ENCODE measurements at regions not wholly inside any gene's neighbourhood (a gene's known extent, or its start where the extent isn't known, plus 50 kb on each side); places are given as distances from the start of the nearest gene placed in this dataset.
"Not testable (repeated sequence)": the region's sequence is repeated elsewhere in the genome, so short reads cannot be mapped to it uniquely, and the experiment has no call there.

GRCh38 chr20:40634891-40635290 is 54.1 kb downstream of the MAFB start:
- no peak for DNase-seq (ENCODE audit: extremely low read depth, low read depth, low spot score)

GRCh38 chr20:40633123-40633850 is 55.7 kb downstream of the MAFB start:
- DNase-seq (ENCODE audit: extremely low read depth, low read depth, low spot score), result no peak

- no peak for DNase-seq (ENCODE audit: extremely low read depth, low read depth, low spot score)
These were observed 56.6 kb downstream of the MAFB start for GRCh38 chr20:40632346-40632976.

DNA sequence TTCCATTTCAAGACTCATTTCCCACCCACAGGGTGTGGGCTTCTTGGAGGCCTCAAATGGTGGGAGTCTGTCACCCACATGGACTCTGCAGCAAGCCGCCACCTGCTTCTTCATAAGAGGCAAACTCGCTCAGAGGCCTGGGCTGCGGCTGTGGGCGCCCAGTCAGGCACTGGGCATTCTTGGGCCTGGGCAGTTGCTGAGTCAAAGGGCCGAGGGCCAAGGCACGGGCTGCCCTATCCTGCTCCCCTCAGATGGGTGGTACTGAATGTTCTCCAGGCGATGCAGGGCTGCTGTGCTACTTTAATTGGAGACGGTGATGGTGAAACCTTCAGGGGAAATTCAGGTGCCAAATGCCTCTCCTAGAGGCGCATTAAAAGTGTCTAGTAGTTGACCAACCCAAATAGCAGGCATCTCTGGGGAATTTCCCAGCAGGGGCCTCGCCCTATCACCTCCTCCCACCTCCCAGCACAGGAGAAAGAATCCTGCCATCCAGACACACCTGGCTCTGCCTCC is 57.9 kb downstream of the MAFB start:
- no peak for DNase-seq (ENCODE audit: extremely low read depth, low read depth, low spot score)

DNA sequence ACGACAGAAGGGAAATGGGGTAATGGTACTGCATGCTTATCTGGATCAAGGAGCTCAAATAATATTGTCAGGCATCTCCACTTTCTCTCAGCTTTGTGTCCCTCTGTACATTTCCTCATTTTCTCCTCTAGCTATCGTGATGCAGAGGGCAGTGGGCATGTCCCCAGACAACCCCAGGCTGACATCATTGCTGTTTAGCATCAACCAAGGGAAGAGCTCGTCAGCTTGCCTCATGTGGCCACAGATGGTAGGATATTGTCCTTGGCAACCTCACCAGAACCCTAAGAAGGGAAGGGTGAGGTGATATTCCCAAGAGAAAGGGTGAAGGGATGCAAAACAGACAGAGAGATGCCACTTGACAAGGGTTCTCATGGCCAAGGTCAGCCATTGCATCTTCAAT is 58.3 kb downstream of the MAFB start:
- no peak for DNase-seq (ENCODE audit: extremely low read depth, low read depth, low spot score)

DNA sequence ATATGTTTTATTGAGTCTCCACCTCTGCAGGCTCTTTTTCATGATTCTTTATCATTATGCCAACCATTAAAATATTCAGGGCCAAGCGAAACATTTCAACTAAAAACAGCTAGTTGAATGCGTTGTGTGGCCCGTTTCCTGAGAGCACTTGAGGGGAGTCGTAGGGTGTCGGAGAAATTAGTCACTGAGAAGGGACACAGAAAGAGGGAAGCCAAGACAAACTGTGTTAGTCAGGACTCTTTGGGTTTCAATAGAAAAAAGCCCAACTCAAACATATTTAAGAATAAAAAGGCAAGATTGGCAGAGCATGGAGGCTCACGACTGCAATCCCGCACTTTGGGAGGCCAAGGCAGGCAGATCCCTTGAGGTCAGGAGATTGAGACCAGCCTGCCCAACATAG is 58.9 kb downstream of the MAFB start:
- DNase-seq (ENCODE audit: extremely low read depth, low read depth, low spot score), result no peak

DNA sequence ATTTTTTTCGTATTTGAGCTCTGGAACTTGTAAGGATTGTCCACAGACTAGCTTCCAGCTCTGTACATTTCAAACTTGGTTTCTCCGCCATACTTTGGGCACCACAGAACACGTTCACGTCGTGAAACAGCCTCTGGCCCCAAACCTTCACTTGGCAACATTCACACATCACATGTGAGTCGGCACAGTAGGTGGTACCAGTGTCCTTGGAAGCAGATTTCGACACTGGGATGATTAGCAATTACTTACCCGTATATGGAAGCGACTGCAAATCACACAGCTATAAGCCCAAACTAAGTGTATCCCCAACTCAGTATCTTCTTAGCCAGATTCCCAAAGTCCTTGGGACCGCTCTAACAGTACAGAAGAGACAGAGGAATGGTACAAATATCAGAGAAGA is 60.2 kb downstream of the MAFB start:
- no peak for DNase-seq (ENCODE audit: extremely low read depth, low read depth, low spot score)

- DNase-seq (ENCODE audit: extremely low read depth, low read depth, low spot score), result not testable (repeated sequence)
These were observed 70.0 kb downstream of the MAFB start for GRCh38 chr20:40619053-40619452.

DNA sequence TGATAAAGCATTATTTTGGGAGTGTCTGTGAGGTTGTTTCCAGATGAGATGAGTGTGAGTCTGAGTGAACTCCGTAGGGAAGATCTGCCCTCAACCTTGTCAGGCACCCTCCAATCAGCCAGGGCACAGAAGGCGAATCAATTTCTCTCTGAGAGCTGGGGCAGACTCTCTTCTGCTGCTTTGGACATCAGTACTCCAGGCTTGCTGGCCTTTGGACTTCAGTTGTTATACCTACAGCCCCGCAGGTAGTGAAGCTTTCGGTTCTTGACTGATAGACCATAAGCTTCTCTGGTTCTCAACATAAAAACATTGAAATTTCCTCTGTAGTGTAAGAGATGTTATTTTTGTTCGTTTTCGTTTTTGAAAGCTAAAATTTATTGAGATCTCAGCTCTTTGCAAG is 71.4 kb downstream of the MAFB start:
- DNase-seq (ENCODE audit: extremely low read depth, low read depth, low spot score), result no peak

- DNase-seq (ENCODE audit: extremely low read depth, low read depth, low spot score), result no peak
These were observed 76.2 kb downstream of the MAFB start for GRCh38 chr20:40612837-40613236.

- DNase-seq (ENCODE audit: extremely low read depth, low read depth, low spot score), result no peak
These were observed 76.8 kb downstream of the MAFB start for GRCh38 chr20:40612247-40612646.

- no peak for DNase-seq (ENCODE audit: extremely low read depth, low read depth, low spot score)
These were observed 78.3 kb downstream of the MAFB start for GRCh38 chr20:40610730-40611129.

DNA sequence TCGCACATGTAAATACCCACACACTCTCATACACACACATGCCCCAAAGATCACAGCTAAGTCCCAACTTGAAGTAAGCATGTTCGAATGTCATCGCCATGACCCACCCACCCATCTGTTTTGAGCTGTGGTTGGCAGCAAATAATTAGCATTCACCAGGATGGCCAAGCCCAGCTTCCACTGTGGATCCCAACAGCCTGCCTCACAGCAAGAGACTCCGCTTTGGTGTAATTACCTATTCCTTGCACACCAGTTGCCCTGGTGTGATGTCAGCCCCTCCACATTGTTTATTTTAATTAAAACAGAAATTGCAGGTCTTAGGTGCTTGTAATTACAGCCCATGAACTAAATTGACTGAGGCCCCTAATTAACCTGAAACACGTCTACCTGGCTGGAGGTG is 81.1 kb downstream of the MAFB start:
- DNase-seq (ENCODE audit: extremely low read depth, low read depth, low spot score), result no peak

DNA sequence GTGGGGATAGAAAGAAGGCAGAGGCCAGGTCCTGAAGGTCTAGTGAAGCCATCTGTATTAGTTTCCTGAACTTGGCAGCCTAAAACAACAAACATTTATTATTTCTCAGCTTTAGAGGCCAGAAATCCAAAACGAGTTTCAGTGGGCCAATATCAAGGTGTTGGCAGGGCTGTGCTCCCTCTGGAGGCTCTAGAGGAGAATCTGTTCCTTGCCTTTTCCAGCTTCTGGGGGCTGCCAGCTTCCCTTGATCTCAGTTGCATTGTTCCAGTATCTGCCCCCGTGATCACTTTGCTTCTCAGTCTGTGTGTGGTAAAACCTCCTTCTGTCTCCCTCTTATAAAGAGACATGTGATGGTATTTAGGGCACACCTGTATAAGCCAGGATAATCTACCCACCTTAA is 82.4 kb downstream of the MAFB start:
- DNase-seq (ENCODE audit: extremely low read depth, low read depth, low spot score), result no peak

GRCh38 chr20:40606237-40606636 is 82.8 kb downstream of the MAFB start:
- no peak for DNase-seq (ENCODE audit: extremely low read depth, low read depth, low spot score)

DNA sequence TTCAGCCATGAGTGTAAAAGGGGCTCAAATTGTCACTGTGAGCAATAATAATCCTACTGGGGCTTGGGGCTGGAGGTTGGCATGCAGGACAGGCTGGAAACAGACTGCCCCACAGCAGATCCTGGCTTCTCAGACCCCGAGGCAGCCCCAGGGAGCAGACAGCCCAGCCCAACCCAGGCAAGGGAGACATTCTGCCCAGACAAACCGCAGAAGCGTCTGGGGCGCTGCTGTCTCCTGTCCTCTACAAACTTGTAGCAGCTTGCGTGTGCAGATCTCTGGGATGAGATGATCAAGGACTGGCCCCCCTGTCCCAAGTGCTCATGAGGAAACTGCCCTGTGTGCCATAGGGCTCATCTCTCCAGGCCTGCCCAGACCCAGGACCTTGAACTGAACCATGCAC is 84.6 kb downstream of the MAFB start:
- DNase-seq (ENCODE audit: extremely low read depth, low read depth, low spot score), result no peak

DNA sequence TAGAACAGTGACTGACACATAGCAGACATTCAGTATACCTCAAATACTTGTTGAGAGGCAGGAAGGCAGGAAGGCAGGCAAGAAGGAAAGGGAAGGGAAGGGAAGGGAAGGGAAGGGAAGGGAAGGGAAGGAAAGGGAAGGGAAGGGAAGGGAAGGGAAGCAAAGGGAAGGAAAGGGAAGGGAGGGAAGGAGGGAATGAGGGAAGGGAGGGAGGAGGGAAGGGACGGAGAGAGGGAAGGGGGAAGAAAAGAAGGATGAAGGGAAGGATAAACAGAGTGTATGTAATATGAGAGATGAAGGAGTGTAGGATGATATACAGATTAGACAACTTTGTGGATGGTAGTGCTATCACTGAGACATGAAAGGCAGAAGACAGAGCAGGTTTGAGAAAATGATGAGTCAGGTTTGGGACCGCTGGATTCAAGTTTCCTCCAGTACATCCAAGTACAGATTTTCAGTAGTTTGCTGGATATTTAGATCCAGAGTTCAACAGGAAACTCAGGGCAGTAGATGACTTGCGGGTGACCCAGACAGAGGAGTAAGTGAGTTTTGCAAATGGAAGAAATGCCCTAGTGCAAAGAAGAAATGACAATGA is 85.9 kb downstream of the MAFB start:
- no peak for DNase-seq (ENCODE audit: extremely low read depth, low read depth, low spot score)

GRCh38 chr20:40602381-40602780 is 86.7 kb downstream of the MAFB start:
- DNase-seq (ENCODE audit: extremely low read depth, low read depth, low spot score), result no peak

DNA sequence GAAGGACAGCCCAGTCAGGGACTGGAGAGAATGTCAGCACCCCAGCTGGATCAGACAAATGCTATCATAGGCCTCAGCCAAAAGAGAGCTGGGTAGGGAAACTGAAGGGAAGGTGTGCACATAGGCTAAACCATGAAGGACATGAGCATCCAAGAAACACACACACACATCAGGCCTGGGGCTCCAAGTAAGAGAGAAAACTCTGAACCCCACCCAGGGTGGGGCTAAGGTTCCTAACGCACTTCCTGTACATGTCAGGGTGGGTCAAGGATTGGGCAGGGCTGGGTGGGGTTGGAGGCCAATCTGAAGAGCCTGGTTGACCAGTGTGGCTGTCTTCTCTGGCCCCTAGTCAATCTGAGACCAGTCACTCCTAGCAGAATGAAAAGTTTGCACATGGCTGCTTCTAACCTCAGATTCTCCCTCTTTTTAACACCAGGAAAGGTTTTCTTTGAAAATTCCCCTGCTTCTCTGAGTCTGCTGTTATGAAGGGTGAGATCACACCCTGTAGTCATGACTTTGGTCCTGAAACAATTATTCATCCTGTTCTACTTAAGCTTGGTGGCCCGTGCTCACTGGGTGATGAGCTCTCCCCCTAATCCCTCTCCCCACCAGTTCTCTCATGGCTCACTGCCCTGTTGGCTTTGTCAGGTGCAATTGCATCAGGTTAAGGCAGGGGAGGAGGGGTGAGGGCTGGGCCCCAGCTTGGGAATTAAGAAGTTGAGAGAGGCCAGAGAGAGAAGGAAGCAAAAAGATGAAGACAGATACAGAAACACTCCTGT is 88.4 kb downstream of the MAFB start:
- DNase-seq (ENCODE audit: extremely low read depth, low read depth, low spot score), result no peak

DNA sequence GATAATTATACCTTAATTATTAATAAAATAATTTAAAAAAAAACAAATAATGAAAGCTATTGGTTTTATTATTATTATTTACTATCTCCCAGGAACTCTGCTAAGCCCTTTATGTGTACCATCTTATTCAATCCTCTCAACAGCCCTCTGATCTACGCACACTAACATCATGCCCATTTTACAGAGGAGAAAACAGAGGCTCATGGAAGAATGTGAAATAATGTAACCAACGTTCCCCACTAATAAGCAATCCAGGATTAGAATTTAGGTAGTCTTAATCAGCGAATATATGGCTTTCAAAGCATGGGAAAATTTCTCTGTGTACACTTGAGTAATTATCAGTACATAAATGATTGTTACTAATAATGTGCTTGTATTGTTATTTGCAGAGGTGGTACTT is 89.0 kb downstream of the MAFB start:
- no peak for DNase-seq (ENCODE audit: extremely low read depth, low read depth, low spot score)

- DNase-seq (ENCODE audit: extremely low read depth, low read depth, low spot score), result no peak
These were observed 96.1 kb downstream of the MAFB start for GRCh38 chr20:40592941-40593340.
